Esophagus squamous epithelium (tissue), 4 donors: ENCODE measurements at regions not wholly inside any gene's neighbourhood (a gene's known extent, or its start where the extent isn't known, plus 50 kb on each side); places are given as distances from the start of the nearest gene placed in this dataset.

Source experiments
- CTCF ChIP-seq, 6 experiments: fragments of 450-650 bp in 4 of 6; fragments of 200-600 bp in 2 of 6; sonication (generic) in 2 of 6; IDR thresholded peaks; one replicate each; pipeline ENCODE4 v1.5.1; 2016 to 2019; ENCODE audit warnings: antibody characterized with exemption in 6 of 6, mild to moderate bottlenecking in 4 of 6, moderate library complexity in 4 of 6
- POLR2A ChIP-seq, 4 donors: fragments of 450-650 bp; IDR thresholded peaks; one replicate each; pipeline ENCODE4 v1.6.1; 2017; ENCODE audit warnings: antibody characterized with exemption in 4 of 4, mild to moderate bottlenecking in 4 of 4, moderate library complexity in 3 of 4

GRCh38 chr11:130703489-130704190 lies 212.6 kb downstream of the SNX19 start:
- TF ChIP-seq CTCF (IDR thresholded peaks at IDR 0.05), result no peak
- TF ChIP-seq POLR2A (IDR thresholded peaks at IDR 0.05), result no peak
